Transverse colon (tissue), 3 donors: ENCODE measurements at regions not wholly inside any gene's neighbourhood (a gene's known extent, or its start where the extent isn't known, plus 50 kb on each side); places are given as distances from the start of the nearest gene placed in this dataset.

Source experiments
- POLR2A ChIP-seq: fragments of 450-650 bp; IDR thresholded peaks from one replicate; pipeline ENCODE4 v1.6.1; 2016; ENCODE audit warnings: antibody characterized with exemption, mild to moderate bottlenecking, moderate library complexity
- TF ChIP-seq, protein P1 (sequence below), 5 experiments: fragments of 200-600 bp in 3 of 5; fragments of 450-650 bp in 2 of 5; sonication (generic) in 3 of 5; IDR thresholded peaks; 1 replicate in 2 of 5; 2 replicates in 3 of 5; pipeline ENCODE4 v1.5.1; 2016 to 2017; ENCODE audit warnings: antibody characterized with exemption in 5 of 5, inconsistent platforms in 3 of 5, mild to moderate bottlenecking in 2 of 5, moderate library complexity in 1 of 5

DNA sequence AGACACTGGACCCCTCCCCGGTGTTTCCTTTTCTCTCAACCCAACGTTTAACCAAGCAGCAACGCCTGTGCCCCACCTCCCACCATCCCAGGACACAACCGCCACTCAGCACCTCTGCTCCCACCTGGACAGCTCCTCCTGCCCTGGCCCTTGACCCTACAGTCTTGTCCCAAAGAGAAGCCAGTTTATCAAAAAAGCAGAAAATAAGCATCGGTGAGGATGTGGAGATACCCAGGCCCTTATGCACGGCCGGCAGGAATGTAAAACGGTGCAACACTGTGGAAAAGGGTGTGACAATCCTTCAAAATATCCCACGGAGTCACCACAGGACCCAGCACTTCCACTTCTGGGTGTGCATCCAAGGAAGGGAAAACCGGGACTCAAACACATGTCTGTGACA, 176.2 kb upstream of the RNF32 start:
- TF ChIP-seq, protein P1, sequence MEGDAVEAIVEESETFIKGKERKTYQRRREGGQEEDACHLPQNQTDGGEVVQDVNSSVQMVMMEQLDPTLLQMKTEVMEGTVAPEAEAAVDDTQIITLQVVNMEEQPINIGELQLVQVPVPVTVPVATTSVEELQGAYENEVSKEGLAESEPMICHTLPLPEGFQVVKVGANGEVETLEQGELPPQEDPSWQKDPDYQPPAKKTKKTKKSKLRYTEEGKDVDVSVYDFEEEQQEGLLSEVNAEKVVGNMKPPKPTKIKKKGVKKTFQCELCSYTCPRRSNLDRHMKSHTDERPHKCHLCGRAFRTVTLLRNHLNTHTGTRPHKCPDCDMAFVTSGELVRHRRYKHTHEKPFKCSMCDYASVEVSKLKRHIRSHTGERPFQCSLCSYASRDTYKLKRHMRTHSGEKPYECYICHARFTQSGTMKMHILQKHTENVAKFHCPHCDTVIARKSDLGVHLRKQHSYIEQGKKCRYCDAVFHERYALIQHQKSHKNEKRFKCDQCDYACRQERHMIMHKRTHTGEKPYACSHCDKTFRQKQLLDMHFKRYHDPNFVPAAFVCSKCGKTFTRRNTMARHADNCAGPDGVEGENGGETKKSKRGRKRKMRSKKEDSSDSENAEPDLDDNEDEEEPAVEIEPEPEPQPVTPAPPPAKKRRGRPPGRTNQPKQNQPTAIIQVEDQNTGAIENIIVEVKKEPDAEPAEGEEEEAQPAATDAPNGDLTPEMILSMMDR (IDR thresholded peaks at IDR 0.05): no peak
- TF ChIP-seq POLR2A: no peak
